ENCODE measurements at regions not wholly inside any gene's neighbourhood (a gene's known extent, or its start where the extent isn't known, plus 50 kb on each side); places are given as distances from the start of the nearest gene placed in this dataset.

- TF ChIP-seq, protein P1, sequence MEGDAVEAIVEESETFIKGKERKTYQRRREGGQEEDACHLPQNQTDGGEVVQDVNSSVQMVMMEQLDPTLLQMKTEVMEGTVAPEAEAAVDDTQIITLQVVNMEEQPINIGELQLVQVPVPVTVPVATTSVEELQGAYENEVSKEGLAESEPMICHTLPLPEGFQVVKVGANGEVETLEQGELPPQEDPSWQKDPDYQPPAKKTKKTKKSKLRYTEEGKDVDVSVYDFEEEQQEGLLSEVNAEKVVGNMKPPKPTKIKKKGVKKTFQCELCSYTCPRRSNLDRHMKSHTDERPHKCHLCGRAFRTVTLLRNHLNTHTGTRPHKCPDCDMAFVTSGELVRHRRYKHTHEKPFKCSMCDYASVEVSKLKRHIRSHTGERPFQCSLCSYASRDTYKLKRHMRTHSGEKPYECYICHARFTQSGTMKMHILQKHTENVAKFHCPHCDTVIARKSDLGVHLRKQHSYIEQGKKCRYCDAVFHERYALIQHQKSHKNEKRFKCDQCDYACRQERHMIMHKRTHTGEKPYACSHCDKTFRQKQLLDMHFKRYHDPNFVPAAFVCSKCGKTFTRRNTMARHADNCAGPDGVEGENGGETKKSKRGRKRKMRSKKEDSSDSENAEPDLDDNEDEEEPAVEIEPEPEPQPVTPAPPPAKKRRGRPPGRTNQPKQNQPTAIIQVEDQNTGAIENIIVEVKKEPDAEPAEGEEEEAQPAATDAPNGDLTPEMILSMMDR (IDR thresholded peaks at IDR 0.05): no peak
- no peak for TF ChIP-seq POLR2A (IDR thresholded peaks at IDR 0.05)
- no peak for TF ChIP-seq EP300 (IDR thresholded peaks at IDR 0.05)
Measured at GRCh38 chr14:97719931-97720330, 922.7 kb downstream of the VRK1 start.
